ENCODE measurements at regions not wholly inside any gene's neighbourhood (a gene's known extent, or its start where the extent isn't known, plus 50 kb on each side); places are given as distances from the start of the nearest gene placed in this dataset.

DNA sequence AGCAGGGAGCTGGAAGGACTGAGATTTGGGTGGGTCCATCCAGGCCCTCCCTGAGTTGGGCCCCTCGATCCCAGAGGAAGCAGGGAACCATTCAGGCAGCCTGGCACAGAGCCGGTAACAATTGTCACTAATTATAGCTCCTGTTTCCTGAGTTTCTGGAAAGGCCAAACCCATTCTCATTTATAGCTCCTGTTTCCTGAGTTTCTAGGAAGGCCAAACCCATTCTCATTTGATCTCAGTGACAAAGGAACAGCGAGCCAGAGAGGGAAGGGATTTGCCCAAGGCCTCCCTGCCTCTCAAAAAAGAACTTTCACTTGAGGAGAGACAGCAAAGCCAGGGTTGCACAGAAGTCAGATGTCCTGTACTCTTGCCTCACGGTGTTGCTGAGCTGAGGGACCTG, 521.9 kb downstream of the TYW1 start:
- Mint-ChIP-seq H3K4me3 (no peak overlapping the region), H3K9me3 (peaks cover 97% of the 10 kb centered on the region), H3K27me3 (ENCODE audit: insufficient read depth, low read depth, poor library complexity) (peaks cover 5% of the 10 kb centered on the region), H3K36me3 (ENCODE audit: low read depth) (peaks cover 30% of the 10 kb centered on the region), H3K4me1 (no peaks in the 10 kb centered on the region), H3K27ac (no peak overlapping the region)
- Histone ChIP-seq H3K27ac (ENCODE audit: low read depth) (no peak overlapping the region), H3K4me2 (no peak overlapping the region), H2AFZ (no peak overlapping the region), H3K4me1 (ENCODE audit: insufficient read depth) (no peaks in the 10 kb centered on the region), H3K36me3 (ENCODE audit: insufficient read depth) (no peaks in the 10 kb centered on the region), H3K79me2 (replicated peaks; ENCODE audit: insufficient read depth) (no peaks in the 10 kb centered on the region), H3K27me3 (ENCODE audit: insufficient read depth) (no peaks in the 10 kb centered on the region), H3K4me3 (no peak overlapping the region), H3F3A (replicated peaks; ENCODE audit: low read depth) (no peaks in the 10 kb centered on the region), H3K9me2 (ENCODE audit: insufficient read depth) (no peaks in the 10 kb centered on the region), H4K20me1 (replicated peaks; ENCODE audit: insufficient read depth) (no peaks in the 10 kb centered on the region)
- TF ChIP-seq ZNF114 (CRISPR knock-in tag; IDR thresholded peaks at IDR 0.05), result no peak
- no peak for TF ChIP-seq CREB1 (CRISPR knock-in tag; IDR thresholded peaks at IDR 0.05; ENCODE audit: low read depth)
- TF ChIP-seq, protein P1, sequence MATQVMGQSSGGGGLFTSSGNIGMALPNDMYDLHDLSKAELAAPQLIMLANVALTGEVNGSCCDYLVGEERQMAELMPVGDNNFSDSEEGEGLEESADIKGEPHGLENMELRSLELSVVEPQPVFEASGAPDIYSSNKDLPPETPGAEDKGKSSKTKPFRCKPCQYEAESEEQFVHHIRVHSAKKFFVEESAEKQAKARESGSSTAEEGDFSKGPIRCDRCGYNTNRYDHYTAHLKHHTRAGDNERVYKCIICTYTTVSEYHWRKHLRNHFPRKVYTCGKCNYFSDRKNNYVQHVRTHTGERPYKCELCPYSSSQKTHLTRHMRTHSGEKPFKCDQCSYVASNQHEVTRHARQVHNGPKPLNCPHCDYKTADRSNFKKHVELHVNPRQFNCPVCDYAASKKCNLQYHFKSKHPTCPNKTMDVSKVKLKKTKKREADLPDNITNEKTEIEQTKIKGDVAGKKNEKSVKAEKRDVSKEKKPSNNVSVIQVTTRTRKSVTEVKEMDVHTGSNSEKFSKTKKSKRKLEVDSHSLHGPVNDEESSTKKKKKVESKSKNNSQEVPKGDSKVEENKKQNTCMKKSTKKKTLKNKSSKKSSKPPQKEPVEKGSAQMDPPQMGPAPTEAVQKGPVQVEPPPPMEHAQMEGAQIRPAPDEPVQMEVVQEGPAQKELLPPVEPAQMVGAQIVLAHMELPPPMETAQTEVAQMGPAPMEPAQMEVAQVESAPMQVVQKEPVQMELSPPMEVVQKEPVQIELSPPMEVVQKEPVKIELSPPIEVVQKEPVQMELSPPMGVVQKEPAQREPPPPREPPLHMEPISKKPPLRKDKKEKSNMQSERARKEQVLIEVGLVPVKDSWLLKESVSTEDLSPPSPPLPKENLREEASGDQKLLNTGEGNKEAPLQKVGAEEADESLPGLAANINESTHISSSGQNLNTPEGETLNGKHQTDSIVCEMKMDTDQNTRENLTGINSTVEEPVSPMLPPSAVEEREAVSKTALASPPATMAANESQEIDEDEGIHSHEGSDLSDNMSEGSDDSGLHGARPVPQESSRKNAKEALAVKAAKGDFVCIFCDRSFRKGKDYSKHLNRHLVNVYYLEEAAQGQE (IDR thresholded peaks at IDR 0.05; ENCODE audit: unreplicated experiment), result no peak
- no peak for TF ChIP-seq ZNF331 (CRISPR knock-in tag; IDR thresholded peaks at IDR 0.05; ENCODE audit: low read depth)
- no peak for TF ChIP-seq STAT1 (IDR thresholded peaks at IDR 0.05; ENCODE audit: unreplicated experiment)
- TF ChIP-seq, protein P2, sequence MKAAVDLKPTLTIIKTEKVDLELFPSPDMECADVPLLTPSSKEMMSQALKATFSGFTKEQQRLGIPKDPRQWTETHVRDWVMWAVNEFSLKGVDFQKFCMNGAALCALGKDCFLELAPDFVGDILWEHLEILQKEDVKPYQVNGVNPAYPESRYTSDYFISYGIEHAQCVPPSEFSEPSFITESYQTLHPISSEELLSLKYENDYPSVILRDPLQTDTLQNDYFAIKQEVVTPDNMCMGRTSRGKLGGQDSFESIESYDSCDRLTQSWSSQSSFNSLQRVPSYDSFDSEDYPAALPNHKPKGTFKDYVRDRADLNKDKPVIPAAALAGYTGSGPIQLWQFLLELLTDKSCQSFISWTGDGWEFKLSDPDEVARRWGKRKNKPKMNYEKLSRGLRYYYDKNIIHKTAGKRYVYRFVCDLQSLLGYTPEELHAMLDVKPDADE (IDR thresholded peaks at IDR 0.05), result no peak
- no peak for TF ChIP-seq NANOG (IDR thresholded peaks at IDR 0.05; ENCODE audit: borderline replicate concordance)
- no peak for TF ChIP-seq JUNB (IDR thresholded peaks at IDR 0.05; ENCODE audit: unreplicated experiment)
- TF ChIP-seq, protein P3, sequence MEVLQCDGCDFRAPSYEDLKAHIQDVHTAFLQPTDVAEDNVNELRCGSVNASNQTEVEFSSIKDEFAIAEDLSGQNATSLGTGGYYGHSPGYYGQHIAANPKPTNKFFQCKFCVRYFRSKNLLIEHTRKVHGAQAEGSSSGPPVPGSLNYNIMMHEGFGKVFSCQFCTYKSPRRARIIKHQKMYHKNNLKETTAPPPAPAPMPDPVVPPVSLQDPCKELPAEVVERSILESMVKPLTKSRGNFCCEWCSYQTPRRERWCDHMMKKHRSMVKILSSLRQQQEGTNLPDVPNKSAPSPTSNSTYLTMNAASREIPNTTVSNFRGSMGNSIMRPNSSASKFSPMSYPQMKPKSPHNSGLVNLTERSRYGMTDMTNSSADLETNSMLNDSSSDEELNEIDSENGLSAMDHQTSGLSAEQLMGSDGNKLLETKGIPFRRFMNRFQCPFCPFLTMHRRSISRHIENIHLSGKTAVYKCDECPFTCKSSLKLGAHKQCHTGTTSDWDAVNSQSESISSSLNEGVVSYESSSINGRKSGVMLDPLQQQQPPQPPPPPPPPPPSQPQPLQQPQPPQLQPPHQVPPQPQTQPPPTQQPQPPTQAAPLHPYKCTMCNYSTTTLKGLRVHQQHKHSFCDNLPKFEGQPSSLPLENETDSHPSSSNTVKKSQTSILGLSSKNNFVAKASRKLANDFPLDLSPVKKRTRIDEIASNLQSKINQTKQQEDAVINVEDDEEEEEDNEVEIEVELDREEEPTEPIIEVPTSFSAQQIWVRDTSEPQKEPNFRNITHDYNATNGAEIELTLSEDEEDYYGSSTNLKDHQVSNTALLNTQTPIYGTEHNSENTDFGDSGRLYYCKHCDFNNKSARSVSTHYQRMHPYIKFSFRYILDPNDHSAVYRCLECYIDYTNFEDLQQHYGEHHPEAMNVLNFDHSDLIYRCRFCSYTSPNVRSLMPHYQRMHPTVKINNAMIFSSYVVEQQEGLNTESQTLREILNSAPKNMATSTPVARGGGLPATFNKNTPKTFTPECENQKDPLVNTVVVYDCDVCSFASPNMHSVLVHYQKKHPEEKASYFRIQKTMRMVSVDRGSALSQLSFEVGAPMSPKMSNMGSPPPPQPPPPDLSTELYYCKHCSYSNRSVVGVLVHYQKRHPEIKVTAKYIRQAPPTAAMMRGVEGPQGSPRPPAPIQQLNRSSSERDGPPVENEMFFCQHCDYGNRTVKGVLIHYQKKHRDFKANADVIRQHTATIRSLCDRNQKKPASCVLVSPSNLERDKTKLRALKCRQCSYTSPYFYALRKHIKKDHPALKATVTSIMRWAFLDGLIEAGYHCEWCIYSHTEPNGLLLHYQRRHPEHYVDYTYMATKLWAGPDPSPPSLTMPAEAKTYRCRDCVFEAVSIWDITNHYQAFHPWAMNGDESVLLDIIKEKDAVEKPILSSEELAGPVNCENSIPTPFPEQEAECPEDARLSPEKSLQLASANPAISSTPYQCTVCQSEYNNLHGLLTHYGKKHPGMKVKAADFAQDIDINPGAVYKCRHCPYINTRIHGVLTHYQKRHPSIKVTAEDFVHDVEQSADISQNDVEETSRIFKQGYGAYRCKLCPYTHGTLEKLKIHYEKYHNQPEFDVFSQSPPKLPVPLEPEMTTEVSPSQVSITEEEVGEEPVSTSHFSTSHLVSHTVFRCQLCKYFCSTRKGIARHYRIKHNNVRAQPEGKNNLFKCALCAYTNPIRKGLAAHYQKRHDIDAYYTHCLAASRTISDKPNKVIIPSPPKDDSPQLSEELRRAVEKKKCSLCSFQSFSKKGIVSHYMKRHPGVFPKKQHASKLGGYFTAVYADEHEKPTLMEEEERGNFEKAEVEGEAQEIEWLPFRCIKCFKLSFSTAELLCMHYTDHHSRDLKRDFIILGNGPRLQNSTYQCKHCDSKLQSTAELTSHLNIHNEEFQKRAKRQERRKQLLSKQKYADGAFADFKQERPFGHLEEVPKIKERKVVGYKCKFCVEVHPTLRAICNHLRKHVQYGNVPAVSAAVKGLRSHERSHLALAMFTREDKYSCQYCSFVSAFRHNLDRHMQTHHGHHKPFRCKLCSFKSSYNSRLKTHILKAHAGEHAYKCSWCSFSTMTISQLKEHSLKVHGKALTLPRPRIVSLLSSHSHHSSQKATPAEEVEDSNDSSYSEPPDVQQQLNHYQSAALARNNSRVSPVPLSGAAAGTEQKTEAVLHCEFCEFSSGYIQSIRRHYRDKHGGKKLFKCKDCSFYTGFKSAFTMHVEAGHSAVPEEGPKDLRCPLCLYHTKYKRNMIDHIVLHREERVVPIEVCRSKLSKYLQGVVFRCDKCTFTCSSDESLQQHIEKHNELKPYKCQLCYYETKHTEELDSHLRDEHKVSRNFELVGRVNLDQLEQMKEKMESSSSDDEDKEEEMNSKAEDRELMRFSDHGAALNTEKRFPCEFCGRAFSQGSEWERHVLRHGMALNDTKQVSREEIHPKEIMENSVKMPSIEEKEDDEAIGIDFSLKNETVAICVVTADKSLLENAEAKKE (CRISPR knock-in tag; IDR thresholded peaks at IDR 0.05), result no peak
- no peak for TF ChIP-seq POLR2AphosphoS5 (IDR thresholded peaks at IDR 0.05; ENCODE audit: low read depth)
- no peak for TF ChIP-seq EZH2 (IDR thresholded peaks at IDR 0.05; ENCODE audit: low read depth, unreplicated experiment)
- no peak for ATAC-seq
- DNase-seq (ENCODE audit: low spot score), result no peak
